Osteocyte (in vitro differentiated cells): ENCODE measurements at regions not wholly inside any gene's neighbourhood (a gene's known extent, or its start where the extent isn't known, plus 50 kb on each side); places are given as distances from the start of the nearest gene placed in this dataset.

Experiments used
- DNase-seq: peaks from one replicate; pipeline ENCODE4 v3.0.0; 2021; ENCODE audit warnings: mixed read lengths; ENCODE audit not compliant: unreplicated experiment; ENCODE audit errors: extremely low spot score
- H3K27ac Mint-ChIP-seq: one replicate; pipeline ENCODE4 v1.8.0; 2021; ENCODE audit warnings: mild to moderate bottlenecking, mixed read lengths; ENCODE audit not compliant: unreplicated experiment
- H3K27me3 Mint-ChIP-seq: one replicate; pipeline ENCODE4 v1.8.0; 2021; ENCODE audit warnings: mixed read lengths; ENCODE audit not compliant: unreplicated experiment
- H3K36me3 Mint-ChIP-seq: one replicate; pipeline ENCODE4 v1.8.0; 2021; ENCODE audit warnings: mixed read lengths; ENCODE audit not compliant: unreplicated experiment
- H3K4me1 Mint-ChIP-seq: one replicate; pipeline ENCODE4 v1.8.0; 2021; ENCODE audit warnings: mixed read lengths; ENCODE audit not compliant: unreplicated experiment
- H3K4me3 Mint-ChIP-seq: one replicate; pipeline ENCODE4 v1.8.0; 2021; ENCODE audit warnings: mild to moderate bottlenecking, moderate library complexity, mixed read lengths; ENCODE audit not compliant: unreplicated experiment
- H3K9me3 Mint-ChIP-seq: one replicate; pipeline ENCODE4 v1.8.0; 2021; ENCODE audit warnings: mixed read lengths; ENCODE audit not compliant: unreplicated experiment
- TF ChIP-seq, protein P1 (sequence below): fragments of 200-600 bp; sonication (generic); IDR thresholded peaks from 2 replicates; pipeline ENCODE4 v1.5.0; 2021; ENCODE audit warnings: antibody characterized with exemption, mild to moderate bottlenecking, moderate library complexity

DNA sequence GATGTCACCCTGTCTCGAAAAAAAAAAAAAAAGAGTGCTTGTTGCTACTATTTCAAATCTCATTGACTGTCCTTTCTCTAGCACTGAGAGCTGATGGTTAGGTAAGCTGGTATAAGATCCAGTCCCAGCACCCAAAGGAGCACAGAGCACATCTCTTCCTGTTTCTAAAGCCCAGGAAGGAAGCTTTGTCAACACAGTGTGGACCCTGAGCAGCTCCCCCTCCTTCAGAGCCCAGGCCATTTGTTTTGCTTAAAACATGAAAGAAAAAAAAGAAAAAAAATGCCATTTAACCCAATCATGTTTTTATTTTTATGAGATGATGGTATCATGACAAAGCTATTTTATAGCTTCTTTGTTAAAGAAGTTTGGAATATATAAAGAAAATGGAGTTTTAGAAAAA, 184.1 kb upstream of the DUSP10 start:
- no peak for DNase-seq
- Mint-ChIP-seq H3K27me3 (peaks cover 39% of the 10 kb centered on the region), H3K27ac (no peak overlapping the region), H3K9me3 (peaks cover 6% of the 10 kb centered on the region), H3K36me3 (no peaks in the 10 kb centered on the region), H3K4me3 (no peak overlapping the region), H3K4me1 (no peaks in the 10 kb centered on the region)
- TF ChIP-seq, protein P1, sequence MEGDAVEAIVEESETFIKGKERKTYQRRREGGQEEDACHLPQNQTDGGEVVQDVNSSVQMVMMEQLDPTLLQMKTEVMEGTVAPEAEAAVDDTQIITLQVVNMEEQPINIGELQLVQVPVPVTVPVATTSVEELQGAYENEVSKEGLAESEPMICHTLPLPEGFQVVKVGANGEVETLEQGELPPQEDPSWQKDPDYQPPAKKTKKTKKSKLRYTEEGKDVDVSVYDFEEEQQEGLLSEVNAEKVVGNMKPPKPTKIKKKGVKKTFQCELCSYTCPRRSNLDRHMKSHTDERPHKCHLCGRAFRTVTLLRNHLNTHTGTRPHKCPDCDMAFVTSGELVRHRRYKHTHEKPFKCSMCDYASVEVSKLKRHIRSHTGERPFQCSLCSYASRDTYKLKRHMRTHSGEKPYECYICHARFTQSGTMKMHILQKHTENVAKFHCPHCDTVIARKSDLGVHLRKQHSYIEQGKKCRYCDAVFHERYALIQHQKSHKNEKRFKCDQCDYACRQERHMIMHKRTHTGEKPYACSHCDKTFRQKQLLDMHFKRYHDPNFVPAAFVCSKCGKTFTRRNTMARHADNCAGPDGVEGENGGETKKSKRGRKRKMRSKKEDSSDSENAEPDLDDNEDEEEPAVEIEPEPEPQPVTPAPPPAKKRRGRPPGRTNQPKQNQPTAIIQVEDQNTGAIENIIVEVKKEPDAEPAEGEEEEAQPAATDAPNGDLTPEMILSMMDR: no peak

DNA sequence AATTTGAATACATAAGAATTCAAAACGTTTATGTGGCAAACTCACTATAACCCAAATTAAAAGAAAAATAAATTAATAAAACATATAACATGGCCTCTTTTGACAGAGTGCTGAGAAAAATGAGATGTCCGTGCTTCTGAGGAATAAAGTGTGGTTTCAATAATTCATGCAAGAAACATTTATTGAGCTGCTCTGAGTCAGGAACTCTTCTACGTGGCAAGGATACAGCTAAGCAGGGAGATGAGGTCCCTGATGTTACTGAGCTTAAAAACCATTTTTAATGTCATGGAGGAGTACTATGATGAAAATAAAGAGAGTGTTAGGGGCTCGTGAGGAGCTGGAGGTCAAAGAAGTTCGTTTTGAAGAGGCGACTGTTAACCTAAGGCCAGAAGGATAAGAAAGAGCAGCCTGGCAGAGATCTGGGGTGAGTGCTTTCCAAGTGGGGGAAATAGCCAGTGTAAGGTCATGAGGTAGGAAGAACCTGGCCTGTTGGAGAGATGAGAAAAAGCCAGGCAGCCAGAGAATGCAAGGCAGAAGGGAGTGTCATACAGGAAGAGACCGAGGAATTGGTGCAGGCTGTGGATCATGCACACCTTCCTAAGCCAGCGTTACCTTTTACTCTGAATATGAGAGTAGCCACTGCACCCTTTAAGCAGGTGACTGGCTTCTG, 182.2 kb upstream of the DUSP10 start:
- DNase-seq: no peak
- no peaks in the 10 kb centered on the region for H3K36me3 Mint-ChIP-seq

DNA sequence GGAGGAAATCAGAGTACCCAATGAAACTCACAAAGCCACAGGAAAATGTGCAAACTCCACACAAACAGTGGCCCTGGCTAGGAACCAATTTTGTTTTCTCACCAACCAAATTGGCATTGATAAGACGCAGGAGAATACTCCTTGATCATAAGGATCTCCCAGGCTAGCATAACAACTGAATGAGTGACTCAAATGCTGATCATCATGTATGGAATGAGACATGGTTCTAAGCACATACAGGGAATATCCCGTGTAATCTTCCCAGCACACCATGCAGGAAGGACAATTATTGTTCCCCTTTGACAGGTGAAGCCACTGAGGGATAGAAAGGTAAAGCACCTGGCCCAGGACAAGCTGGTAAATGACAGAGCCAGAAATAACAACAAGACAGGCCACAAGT, 180.0 kb upstream of the DUSP10 start:
- no peak overlapping the region for H3K27ac Mint-ChIP-seq
- H3K27me3 Mint-ChIP-seq: peaks cover 16% of the 10 kb centered on the region
- TF ChIP-seq, protein P1: no peak
- no peak for DNase-seq
- H3K9me3 Mint-ChIP-seq: no peaks in the 10 kb centered on the region
- H3K36me3 Mint-ChIP-seq: no peaks in the 10 kb centered on the region
- no peak overlapping the region for H3K4me3 Mint-ChIP-seq
- no peaks in the 10 kb centered on the region for H3K4me1 Mint-ChIP-seq

More for the DNA sequence above, 182.2 kb upstream of the DUSP10 start:
- Mint-ChIP-seq H3K27me3 (peaks cover 26% of the 10 kb centered on the region), H3K27ac (no peak overlapping the region), H3K4me1 (no peaks in the 10 kb centered on the region), H3K9me3 (no peaks in the 10 kb centered on the region), H3K4me3 (no peak overlapping the region)
- TF ChIP-seq, protein P1: no peak

DNA sequence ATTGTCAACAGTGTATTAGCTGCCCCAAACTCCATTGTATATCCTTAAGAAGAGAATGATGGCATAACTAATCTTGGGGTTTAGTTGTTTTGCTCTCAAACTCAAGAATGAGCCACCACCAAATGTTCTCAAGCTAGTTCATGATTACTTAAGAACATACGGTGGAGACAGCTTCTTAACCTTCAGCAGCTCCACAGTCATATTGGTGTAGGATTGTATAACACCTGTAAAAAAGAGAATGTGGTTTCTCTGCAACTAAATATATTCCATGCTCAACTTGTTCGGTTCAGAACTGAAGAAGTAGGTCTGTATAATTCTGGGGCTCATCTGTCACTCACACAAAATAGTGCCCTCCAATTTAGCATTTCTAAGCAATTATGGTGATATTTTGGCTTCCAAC, 177.9 kb upstream of the DUSP10 start:
- Mint-ChIP-seq H3K4me1 (no peaks in the 10 kb centered on the region), H3K36me3 (no peaks in the 10 kb centered on the region), H3K4me3 (no peak overlapping the region), H3K27me3 (peaks cover 23% of the 10 kb centered on the region), H3K9me3 (no peaks in the 10 kb centered on the region), H3K27ac (no peak overlapping the region)
- TF ChIP-seq, protein P1: no peak
- no peak for DNase-seq

DNA sequence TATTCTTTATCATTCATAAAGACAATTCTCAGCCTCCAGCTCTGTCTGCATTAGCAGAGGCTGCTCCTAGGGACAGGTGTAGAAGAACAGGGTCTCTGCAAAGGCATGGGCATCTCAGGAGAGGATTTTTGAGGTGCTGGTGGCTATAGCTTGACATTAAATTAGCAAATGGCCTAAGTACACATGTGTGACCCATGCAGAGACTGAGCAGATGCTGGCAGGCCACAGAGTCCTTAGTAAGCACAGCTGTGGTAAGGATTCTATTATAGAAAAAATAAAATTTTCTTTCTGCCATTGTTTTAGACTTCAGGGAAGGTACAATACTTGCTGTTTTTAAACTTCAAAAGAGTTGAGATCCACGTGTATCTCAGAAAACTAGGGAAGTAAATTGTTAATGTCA, 177.5 kb upstream of the DUSP10 start:
- H3K4me1 Mint-ChIP-seq: no peaks in the 10 kb centered on the region
- DNase-seq: no peak
- H3K27me3 Mint-ChIP-seq: peaks cover 24% of the 10 kb centered on the region
- no peaks in the 10 kb centered on the region for H3K9me3 Mint-ChIP-seq
- no peaks in the 10 kb centered on the region for H3K36me3 Mint-ChIP-seq
- no peak overlapping the region for H3K4me3 Mint-ChIP-seq
- TF ChIP-seq, protein P1: no peak
- no peak overlapping the region for H3K27ac Mint-ChIP-seq
